GF-D8 (cell line): ENCODE measurements at regions not wholly inside any gene's neighbourhood (a gene's known extent, or its start where the extent isn't known, plus 50 kb on each side); places are given as distances from the start of the nearest gene placed in this dataset.
"Not testable (repeated sequence)": the region's sequence is repeated elsewhere in the genome, so short reads cannot be mapped to it uniquely, and the experiment has no call there.

ENCODE experiments used
- DNase-seq: peaks from one replicate; lab custom pipeline; 2025; lab: John Stamatoyannopoulos, UW

DNA sequence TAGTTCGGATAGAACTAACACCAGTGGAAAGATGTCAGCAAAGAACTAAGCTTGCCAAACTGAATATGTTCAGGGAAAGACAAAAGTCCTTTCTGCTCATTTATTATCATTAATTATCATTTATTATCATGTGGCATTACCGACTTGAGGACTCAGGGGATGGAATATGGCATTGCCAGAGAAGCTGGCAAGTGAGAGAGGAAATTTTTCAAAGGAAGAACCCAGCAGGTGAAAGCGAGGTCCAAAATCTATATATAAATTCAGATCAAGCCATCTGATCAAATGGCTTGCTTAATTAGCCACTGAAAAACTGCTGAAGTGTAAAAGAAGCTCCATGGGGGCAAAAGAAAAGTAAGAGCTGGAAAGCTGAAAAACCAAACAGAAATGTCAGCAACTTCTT is 1049.6 kb upstream of the SEMA6A start:
- DNase-seq = no peak

DNA sequence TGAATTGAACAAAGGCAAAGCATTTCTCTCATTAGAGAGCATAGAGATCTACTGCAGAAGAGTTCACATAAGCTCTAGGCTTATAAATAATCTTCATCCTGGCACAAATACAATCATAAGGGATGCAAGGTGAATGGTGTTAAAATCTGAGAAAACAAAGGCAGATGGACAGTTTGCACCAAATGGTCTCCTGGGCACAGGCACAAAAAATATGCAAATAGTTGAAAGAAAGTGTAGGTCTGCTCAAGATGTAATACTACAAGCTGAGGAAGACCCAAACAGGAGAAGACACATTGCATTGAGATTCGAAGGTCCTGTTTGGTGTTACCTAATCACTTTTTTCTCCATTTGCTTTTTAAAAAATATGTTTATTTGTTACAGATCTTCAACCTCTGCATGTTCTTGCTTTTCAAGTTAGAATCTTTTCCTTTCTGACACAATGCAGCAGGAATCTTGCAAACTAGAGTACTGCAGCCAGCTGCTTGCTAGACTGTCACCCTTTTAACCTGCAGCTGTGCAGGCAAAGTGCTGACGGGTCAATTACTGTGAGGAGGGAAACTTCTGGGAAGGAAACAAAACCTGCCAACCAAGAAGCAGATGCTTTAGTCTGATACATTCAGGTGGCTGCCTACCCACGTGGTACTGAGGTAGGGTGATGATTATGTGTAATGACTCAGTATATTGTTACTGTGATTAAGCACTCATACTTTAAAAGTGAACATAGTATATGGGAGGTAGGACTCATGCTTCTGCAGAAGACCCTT is 1048.6 kb upstream of the SEMA6A start:
- DNase-seq = no peak

DNA sequence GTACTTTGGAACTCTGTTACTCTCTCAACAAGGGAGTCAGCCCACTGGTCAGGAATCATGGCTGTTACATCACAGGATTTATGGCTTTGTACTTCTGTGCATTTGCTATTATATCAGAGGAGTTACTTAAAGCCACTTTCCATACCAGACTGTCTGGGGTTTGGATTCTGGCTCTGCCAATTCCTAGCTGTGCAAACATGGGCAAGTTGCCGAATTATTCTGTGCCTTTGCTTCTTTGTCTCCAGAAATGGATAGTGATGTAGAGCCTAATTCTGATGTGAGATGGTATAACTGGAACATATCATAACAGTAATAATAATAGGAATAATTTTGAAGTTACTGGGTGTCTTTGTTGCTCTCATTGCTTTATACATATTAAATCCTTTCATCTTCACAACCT is 1047.3 kb upstream of the SEMA6A start:
- no peak for DNase-seq

DNA sequence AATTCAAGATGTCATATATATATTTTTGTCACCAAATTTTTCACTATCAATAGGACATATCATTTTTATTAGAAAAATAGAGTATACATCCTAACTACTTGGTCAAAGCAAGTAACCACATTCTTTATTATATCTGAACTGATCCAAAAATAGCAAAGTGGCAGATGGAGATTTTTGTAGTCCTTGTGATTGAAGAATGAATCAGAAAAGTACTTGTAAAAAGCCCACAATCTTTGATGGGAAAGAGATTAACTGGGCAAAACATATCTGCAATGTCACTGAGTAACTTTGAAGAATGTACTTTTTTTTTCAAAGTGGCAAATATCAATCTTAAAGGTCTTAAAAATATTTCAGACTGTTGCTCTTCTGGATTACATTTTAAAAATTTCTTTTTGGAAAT is 1040.6 kb upstream of the SEMA6A start:
- DNase-seq = no peak

DNA sequence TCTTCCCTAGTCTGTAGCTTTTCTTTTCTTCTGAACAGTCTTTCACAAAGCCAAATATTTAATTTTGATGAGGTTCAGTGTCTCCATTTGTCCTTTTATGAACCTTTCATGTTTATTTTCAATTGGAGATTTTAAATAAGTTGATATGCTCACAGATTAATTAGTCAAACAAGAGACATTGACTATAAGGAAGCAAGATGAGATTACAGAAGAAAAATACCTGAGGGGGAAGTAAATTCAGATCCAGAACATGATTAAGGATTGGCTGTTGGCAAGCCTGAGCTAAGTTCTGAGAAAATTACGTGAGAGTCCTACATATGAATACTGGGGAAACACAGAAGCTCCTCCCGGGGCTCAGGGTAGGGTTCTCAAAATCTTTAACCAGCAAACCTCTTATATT is 1039.8 kb upstream of the SEMA6A start:
- DNase-seq = no peak

DNA sequence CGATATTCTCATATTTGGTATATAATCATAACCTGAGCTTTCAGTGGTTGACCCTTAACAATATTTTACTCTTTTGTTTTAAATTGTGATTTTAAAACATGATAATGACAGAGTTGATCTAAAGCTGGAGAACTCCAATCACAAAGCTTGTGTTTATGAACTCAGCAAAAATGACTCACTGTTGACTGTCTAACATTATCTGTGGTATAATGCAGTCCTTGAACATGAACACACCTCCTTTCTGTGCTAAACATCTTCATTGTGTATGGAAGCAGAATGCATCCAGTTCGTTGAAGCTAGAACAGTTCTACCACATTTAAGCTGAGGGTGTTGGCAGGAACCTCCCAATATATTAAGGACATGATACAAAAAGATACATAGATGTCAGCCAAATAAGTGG is 1030.2 kb upstream of the SEMA6A start:
- DNase-seq = no peak

DNA sequence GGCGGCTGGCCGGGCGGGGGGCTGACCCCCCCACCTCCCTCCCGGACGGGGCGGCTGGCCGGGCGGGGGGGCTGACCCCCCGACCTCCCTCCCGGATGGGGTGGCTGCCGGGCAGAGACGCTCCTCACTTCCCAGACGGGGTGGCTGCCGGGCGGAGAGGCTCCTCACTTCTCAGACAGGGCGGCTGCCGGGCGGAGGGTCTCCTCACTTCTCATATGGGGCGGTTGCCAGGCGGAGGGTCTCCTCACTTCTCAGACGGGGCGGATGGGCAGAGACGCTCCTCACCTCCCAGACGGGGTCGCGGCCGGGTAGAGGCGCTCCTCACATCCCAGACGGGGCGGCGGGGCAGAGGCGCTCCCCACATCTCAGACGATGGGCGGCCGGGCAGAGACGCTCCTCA is 1025.2 kb upstream of the SEMA6A start:
- not testable (repeated sequence) for DNase-seq

DNA sequence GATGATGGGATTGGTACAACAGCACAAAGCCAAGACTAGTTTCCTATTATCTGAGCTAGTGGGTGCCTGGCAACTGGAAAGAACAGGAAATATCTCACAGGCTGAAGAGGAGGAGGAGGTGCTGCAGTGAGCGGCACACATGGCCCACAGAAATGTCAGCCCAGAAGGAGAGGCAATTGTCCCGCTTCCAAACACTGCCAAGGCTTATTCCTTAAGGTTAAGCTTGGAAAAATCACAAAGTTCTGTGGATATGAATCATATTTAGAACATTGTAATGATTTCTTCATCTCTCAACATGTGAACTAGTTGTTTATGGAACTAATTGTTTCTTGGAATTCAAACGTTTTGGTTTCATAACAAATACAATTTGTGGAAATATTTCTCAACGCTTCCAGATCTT is 1019.5 kb upstream of the SEMA6A start:
- no peak for DNase-seq

DNA sequence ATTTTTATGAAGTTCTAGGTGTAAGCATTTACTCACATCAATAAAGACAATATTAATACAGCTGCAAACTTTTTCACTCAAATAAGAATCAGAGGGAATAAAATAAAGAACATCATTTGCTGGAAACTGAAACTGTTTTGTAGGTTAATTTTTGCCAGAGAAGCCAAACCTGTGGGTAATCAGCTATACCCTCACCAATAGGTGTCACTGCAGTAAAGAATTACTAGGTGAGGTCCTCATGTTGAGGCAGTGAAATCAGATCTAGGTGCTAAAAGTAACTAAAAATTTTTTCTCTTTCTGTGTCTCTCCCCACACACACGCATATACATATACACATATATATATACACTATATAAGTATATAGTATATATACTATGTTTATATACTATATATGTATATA is 1016.3 kb upstream of the SEMA6A start:
- DNase-seq = no peak

DNA sequence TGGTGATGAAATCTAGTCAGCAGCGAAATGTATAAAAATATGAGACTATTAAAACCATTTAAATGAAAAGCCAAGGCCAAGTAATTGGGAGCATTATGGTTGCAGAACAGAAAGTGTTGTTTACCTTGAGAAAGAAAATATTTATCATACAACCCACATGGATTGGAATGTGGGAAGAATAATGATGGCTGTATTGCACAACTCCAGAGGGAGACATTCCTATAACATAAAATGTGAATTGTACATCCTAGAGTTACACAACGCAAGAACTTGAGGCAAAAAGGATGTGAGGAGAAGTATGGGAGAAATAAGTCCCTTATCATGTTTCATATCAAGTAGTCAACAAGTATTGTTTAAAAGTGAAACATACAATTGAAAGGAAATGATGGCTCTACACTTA is 1014.0 kb upstream of the SEMA6A start:
- DNase-seq = no peak

DNA sequence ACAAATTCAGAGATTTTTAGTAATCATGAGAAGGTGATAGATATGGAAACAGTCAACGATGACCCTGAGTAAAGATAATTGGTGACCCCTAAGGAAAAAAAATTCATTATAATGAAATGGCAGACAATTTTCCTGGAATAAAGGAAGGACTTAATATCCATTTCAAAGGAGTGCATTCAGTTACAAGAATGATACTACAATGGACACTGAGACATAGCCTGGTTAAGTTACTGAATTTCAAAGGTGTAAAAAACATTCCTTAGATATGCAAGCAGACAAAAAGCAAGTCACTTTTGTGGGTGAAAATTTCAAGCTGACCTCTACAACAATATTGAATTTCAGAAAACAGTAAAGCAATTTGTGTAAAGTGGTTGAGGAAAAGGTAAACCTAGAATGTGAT is 1012.5 kb upstream of the SEMA6A start:
- DNase-seq = no peak

DNA sequence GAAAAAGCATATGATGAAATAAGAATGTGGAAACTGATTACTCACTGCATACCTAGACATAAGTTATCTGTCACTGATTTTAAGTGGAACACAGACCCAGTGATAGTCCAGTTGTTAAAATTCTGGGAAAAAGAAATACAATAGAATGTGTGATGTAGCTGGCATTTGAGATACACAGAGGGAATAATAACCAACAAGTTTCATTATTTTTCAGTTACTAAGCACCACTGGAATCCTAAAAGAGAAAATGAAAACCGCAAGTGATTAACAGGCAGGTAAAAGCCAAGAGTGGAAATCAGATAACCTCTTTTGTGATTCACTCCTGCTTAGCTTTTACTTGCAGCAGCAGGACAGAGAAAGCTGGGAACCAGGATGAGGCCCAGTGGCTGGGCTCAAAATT is 994.0 kb upstream of the SEMA6A start:
- DNase-seq = no peak

DNA sequence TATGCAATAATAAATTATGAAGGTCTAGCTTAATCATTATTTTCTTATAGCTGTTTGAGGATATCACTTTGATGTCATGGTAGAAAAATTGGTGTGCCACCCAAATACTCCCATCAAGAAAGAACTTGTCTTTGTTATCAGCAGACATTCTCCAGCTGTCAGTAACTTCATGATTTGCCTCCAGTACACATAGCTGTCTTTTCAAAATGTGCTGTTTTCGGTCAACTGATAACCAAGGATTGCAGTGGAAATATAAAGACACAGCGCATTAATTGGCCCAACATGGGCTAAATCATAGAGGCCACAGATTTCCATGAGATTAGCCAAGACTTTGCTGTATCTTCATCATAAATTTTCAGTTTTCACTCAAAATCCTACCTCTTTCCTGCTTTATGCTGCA is 993.5 kb upstream of the SEMA6A start:
- no peak for DNase-seq

DNA sequence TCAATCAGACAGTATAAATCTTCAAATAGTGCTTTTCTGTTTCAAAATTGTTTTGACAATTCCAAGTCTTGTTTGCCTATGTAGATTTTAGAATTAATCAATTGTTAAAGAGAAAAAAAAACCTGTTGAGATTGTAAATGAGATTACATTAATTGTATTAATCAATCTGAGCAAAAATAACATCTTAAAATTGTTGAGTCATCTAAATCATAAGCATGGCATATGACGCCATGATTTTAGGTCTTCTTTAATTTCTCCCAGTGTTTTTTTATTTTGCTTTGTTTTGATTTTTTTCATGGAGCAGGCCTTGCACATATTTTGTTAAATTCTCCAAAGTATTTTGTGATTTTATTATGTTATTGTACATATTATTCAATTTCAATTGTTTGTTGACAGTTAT is 988.0 kb upstream of the SEMA6A start:
- no peak for DNase-seq

DNA sequence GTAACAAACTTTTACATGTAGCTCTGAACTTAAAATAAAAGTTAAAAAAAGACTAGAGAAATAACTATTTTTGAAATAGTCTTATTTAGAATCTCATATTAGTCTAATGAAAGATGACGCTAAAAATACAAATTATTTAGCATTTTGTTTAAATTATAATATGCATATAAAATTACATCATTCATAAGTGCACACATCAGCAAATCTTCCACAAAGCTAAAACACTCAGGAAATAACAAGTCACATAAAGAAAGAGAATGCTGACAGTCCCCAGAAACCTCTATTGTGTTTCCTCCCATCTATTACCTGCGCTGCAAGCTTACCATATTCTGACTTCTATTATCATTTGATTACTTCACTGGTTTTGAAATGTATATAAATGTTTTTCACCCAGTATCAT is 986.9 kb upstream of the SEMA6A start:
- DNase-seq = no peak

DNA sequence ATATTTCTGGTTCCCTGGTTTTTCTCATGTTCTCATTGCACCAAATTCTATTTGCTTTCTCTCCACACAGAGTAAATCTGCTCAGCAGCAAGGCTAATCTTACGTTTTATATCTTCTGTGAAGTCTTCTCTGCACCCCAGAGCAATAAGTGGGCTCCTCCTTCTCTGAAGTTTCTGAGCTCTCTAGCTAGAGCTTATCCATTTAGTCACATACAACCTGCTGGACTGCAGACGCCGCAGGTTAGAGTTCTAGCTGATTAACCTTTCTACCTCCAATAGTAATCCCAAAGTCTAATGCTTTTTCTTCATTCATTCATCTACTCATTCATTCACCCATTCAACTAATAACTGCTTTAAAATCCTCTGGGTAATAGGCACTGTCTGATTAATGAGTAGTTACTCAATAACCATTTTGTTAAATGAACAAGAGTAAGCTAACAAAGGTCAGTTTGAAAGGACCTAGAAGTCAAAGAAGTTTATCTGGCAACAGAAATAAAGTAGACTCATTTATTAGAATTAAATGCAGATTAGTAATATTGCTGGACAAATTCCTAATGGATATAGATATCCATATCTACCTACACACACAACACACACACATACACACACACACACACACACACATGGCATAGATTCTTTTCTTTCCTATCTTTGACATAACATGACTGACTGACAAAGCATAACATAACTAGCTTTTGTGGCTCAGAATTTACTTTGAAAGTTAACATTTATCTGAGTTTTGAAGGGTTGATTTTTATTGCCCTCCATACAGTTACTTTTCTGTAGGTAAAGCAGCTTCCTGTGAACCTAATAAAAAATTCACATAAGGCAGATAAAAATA is 984.6 kb upstream of the SEMA6A start:
- DNase-seq = no peak

DNA sequence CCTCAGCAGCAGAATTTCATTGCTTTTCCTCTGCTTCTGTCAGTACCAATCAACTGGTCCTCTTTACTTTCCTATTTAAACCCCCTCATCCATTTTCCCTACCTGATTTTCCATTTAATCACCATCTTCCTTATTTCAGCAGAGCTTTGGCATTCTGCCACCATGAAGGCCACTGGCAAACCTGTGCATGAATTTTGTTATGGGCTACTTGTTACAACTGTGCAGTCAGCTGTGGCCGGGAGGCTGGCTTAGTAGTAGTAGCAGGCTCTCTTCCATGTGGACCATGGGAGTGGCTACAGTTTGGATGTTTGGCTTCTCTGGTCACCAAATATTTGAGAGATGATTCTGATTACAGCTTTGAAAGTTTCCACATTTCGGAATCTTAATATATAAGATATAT is 976.6 kb upstream of the SEMA6A start:
- DNase-seq = no peak

DNA sequence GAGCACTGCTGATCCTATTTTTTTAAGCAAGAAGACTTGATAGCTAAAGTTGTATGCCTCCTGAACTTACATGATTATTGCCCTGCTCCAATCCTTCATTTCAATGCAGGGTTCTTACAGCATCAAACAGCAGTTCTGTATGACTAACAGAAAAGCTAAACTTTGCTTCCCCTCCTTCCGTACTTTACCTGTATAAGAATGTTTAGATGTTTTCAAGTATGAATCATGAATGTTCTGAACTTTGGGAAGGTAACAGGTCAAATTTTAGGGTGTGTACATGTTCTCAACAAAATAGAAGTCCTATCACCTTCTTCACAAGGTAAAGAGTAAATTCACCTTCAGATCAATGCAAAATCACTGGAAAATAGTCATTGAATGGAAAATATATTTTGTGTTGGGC is 972.6 kb upstream of the SEMA6A start:
- DNase-seq = no peak

DNA sequence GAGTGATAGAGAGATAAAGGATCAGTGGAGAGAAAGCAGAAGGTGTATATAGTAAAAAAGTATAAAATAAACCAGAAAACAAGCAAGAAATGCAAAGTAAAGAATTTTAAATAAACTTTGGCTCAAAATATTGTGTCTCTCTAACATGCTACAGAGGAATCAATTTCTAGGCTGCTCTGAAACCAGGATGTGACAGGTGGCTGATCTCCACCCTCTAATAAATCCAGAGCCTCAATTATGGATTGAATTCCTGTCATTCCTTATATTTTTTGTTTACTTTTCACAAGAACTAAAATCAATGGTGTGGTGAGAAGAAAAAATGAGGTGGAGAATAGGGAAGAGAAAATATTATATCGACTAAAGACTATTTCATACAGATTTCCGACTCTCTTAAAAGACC is 965.1 kb upstream of the SEMA6A start:
- DNase-seq = no peak

DNA sequence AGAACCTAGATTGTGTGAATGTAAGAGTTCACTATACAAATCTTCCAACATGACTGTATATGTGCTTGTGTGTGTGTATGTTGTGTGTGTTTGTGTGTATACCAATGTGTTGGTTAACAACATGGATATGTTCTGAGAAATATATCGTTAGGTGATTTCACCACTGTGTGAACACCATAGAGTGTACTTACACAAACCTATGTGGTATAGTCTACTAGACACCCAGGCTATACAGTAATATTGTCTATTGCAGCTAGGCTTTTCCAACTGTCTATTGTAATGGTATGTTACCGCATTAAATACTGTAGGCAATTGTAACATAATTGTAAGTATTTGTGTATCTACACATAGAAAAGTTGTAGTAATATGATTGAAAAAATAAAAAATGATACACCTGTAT is 959.2 kb upstream of the SEMA6A start:
- no peak for DNase-seq

DNA sequence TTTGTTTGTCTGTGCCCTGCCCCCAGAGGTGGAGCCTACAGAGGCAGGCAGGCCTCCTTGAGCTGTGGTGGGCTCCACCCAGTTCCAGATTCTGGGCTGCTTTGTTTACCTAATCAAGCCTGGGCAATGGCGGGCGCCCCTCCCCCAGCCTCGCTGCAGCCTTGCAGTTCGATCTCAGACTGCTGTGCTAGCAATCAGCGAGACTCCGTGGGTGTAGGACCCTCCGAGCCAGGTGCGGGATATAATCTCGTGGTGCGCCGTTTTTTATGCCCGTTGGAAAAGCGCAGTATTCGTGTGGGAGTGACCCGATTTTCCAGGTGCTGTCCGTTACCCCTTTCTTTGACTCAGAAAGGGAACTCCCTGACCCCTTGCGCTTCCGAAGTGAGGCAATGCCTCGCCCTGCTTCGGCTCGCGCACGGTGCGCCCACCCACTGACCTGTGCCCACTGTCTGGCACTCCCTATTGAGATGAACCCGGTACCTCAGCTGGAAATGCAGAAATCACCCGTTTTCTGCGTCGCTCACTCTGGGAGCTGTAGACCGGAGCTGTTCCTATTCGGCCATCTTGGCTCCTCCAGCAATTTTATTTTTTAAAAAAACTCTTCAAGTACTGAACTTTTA is 958.5 kb upstream of the SEMA6A start:
- DNase-seq = not testable (repeated sequence)

DNA sequence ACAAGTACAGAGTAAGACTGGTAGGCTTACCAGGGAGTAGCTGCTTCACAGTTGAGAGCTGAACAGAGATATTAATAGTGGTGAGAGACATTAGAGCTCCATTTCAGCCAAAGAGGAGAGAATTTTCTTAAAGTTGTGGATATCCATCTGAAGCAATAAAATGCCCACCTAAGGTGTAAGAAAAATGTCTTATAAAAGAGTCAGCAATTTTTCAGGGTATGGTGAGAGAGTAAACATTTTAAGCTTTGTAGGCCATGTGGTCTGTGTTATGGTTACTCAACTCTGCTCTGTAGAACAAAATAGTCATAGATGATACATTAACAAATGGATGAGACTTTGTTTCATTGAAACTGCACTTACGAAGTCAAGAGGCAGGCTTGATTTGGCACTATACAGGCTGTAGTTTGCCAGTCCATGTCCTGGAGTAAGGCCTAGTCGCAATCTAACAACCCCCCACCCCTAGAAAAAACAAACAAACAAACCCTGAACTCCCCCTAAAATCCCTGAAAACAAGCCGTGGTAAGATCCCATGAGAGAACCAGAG is 945.4 kb upstream of the SEMA6A start:
- no peak for DNase-seq

DNA sequence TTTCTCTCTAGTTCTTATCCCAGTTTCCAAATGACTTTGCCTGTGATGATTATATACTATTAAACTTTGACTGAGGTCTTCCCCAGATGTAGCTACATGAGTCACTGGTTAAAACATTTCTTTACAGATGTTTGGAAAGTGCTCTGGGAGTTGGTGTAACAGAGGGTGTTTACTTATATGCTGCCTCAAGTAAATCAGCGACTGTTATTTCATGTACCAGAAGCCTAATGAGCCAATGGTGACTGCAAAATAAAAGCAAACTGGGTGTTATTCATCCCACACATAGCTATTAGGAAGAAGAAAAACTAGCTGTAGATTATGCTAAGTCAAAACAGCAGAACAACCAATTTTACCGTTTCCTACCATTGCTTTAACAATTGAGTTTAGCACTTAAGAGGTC is 929.7 kb upstream of the SEMA6A start:
- no peak for DNase-seq
